SK-N-SH (cell line): ENCODE measurements at regions not wholly inside any gene's neighbourhood (a gene's known extent, or its start where the extent isn't known, plus 50 kb on each side); places are given as distances from the start of the nearest gene placed in this dataset.

Experiments
- CTCF ChIA-PET: fragments of 300-600, 350-600 bp; formaldehyde crosslinking; extraction: SDS; loops from one replicate; lab custom pipeline; 2021; lab: Yijun Ruan, JAX
- POLR2A ChIA-PET: fragments of 350-600 bp; sonication (Branson Sonifier 250); formaldehyde crosslinking; extraction: SDS; loops from one replicate; lab custom pipeline; 2020; ENCODE audit warnings: antibody characterized with exemption, inconsistent platforms; lab: Yijun Ruan, JAX
- DNase-seq: peaks from one replicate; pipeline ENCODE4 v3.0.0; 2012
- H2AFZ ChIP-seq: fragments of 200-600 bp; sonication (generic); 2 replicates; pipeline ENCODE4 v1.8.1; 2016; ENCODE audit warnings: antibody characterized with exemption, mild to moderate bottlenecking, low read depth
- H3F3A ChIP-seq: fragments of 200-600 bp; sonication (generic); replicated peaks from 2 replicates; pipeline ENCODE3; 2016; ENCODE audit warnings: antibody characterized with exemption, mild to moderate bottlenecking; ENCODE audit not compliant: insufficient read depth
- H3K27ac ChIP-seq, 2 experiments: fragments of 200-500 bp in 1 of 2; fragments of 200-600 bp in 1 of 2; sonication (Bioruptor generic) in 1 of 2; sonication (generic), shearing (Covaris generic) in 1 of 2; 2 replicates each; pipeline versions ENCODE4 v1.5.1 to v1.6.1; 2014 to 2016; ENCODE audit warnings: low read depth in 2 of 2, inconsistent platforms in 1 of 2, low read length in 1 of 2, mild to moderate bottlenecking in 1 of 2, mixed read lengths in 1 of 2
- H3K27me3 ChIP-seq: fragments of 200-600 bp; sonication (generic), shearing (Covaris generic); 2 replicates; pipeline ENCODE4 v1.6.1; 2016; ENCODE audit warnings: mixed run types; ENCODE audit not compliant: insufficient read depth
- H3K36me3 ChIP-seq, 2 experiments: fragments of 200-500 bp in 1 of 2; fragments of 200-600 bp in 1 of 2; sonication (Bioruptor generic) in 1 of 2; sonication (generic) in 1 of 2; replicated peaks in 1 of 2; 2 replicates each; pipeline versions ENCODE3 to v1.5.1; 2014 to 2016; ENCODE audit warnings: low read length in 1 of 2, mild to moderate bottlenecking in 1 of 2; ENCODE audit not compliant: insufficient read depth in 2 of 2, control insufficient read depth in 1 of 2
- H3K4me1 ChIP-seq, 2 experiments: fragments of 200-500 bp in 1 of 2; fragments of 200-600 bp in 1 of 2; sonication (Bioruptor generic) in 1 of 2; sonication (generic), shearing (Covaris generic) in 1 of 2; 2 replicates each; pipeline versions ENCODE4 v1.5.1 to v1.6.1; 2014 to 2016; ENCODE audit warnings: low read depth in 1 of 2, low read length in 1 of 2, mixed run types in 1 of 2; ENCODE audit not compliant: insufficient read depth in 2 of 2, control insufficient read depth in 1 of 2
- H3K4me2 ChIP-seq: fragments of 200-600 bp; sonication (generic), shearing (Covaris generic); 2 replicates; pipeline ENCODE4 v1.6.1; 2017; ENCODE audit warnings: mixed run types
- H3K4me3 ChIP-seq, 2 experiments: fragments of 200-500 bp in 1 of 2; fragments of 200-600 bp in 1 of 2; sonication (Bioruptor generic) in 1 of 2; sonication (generic), shearing (Covaris generic) in 1 of 2; 2 replicates each; pipeline versions ENCODE4 v1.5.1 to v1.8.1; 2014 to 2016; ENCODE audit warnings: low read depth in 2 of 2, inconsistent platforms in 1 of 2, low read length in 1 of 2, mild to moderate bottlenecking in 1 of 2, mixed read lengths in 1 of 2, moderate library complexity in 1 of 2
- H3K79me2 ChIP-seq: fragments of 200-600 bp; sonication (generic); 2 replicates; pipeline ENCODE4 v1.8.1; 2017; ENCODE audit warnings: mild to moderate bottlenecking; ENCODE audit not compliant: insufficient read depth
- H3K9ac ChIP-seq: fragments of 200-600 bp; sonication (generic); 2 replicates; pipeline ENCODE4 v1.6.1; 2017; ENCODE audit warnings: mixed run types
- H3K9me2 ChIP-seq: fragments of 200-600 bp; sonication (generic); 2 replicates; pipeline ENCODE4 v1.6.1; 2017; ENCODE audit warnings: mixed run types
- H3K9me3 ChIP-seq: fragments of 200-600 bp; sonication (generic); 2 replicates; pipeline ENCODE4 v1.6.1; 2017; ENCODE audit warnings: mixed run types, mild to moderate bottlenecking, moderate library complexity
- H4K20me1 ChIP-seq: fragments of 200-600 bp; sonication (generic); 2 replicates; pipeline ENCODE4 v1.6.1; 2017; ENCODE audit warnings: mild to moderate bottlenecking, mixed run types; ENCODE audit not compliant: insufficient read depth
- CTCF ChIP-seq: fragments of 200-600 bp; sonication (generic); IDR thresholded peaks from 2 replicates; pipeline ENCODE4 v1.6.1; 2017; ENCODE audit warnings: antibody characterized with exemption, mild to moderate bottlenecking, moderate library complexity
- ELF1 ChIP-seq: IDR thresholded peaks from 2 replicates; pipeline ENCODE4 v1.4.0; 2012
- EP300 ChIP-seq, 2 experiments: IDR thresholded peaks; 2 replicates each; pipeline versions ENCODE4 v1.4.0 to v1.6.1; 2012; ENCODE audit warnings: borderline replicate concordance in 1 of 2, low read depth in 1 of 2, low read length in 1 of 2
- JUND ChIP-seq: IDR thresholded peaks from 2 replicates; pipeline ENCODE4 v1.4.0; 2012
- NFIC ChIP-seq: IDR thresholded peaks from 2 replicates; pipeline ENCODE4 v1.4.0; 2012; ENCODE audit warnings: borderline replicate concordance
- PBX3 ChIP-seq: IDR thresholded peaks from 2 replicates; pipeline ENCODE4; 2012
- RAD21 ChIP-seq: IDR thresholded peaks from 2 replicates; pipeline ENCODE4 v1.6.1; 2012; ENCODE audit warnings: mild to moderate bottlenecking, low read length
- RFX5 ChIP-seq: IDR thresholded peaks from 2 replicates; pipeline ENCODE4 v1.6.1; 2012; ENCODE audit warnings: mild to moderate bottlenecking, improper control_type of control experiment, low read length
- SMC3 ChIP-seq: IDR thresholded peaks from 2 replicates; pipeline ENCODE4 v1.6.1; 2012; ENCODE audit warnings: low read depth, low read length, improper control_type of control experiment
- TAF1 ChIP-seq: IDR thresholded peaks from 2 replicates; pipeline ENCODE4 v1.6.1; 2012; ENCODE audit warnings: low read depth, mild to moderate bottlenecking, low read length, moderate library complexity, borderline replicate concordance
- TCF12 ChIP-seq: IDR thresholded peaks from 2 replicates; pipeline ENCODE4 v1.4.0; 2012
- WGBS: methylation state at CpG from one replicate; pipeline ENCODE4 v1.1.6; 2017; ENCODE audit warnings: low lambda C conversion rate; 5-methylcytosine and 5-hydroxymethylcytosine counted together

- 18% methylated on average over 1 of the region's 1 CpG for WGBS
- Histone ChIP-seq H3K4me1 (peaks cover 0 to 2% of the 10 kb centered on the region in 2 experiments; a peak in 1 of 4 replicates), H3K27me3 (no peaks in the 10 kb centered on the region), H3K36me3 (no peaks in the 10 kb centered on the region), H4K20me1 (no peaks in the 10 kb centered on the region), H3K27ac (no peak overlapping the region), H3K79me2 (no peaks in the 10 kb centered on the region), H3K9ac (no peak overlapping the region), H3K4me3 (no peak overlapping the region), H3K9me3 (no peaks in the 10 kb centered on the region), H2AFZ (no peak overlapping the region), H3K9me2 (no peaks in the 10 kb centered on the region), H3K4me2 (no peak overlapping the region), H3F3A (no peaks in the 10 kb centered on the region)
- no peak for DNase-seq
- CTCF ChIA-PET = no interaction called here
- TF ChIP-seq RFX5 = no peak
- TF ChIP-seq EP300 (IDR thresholded peaks at IDR 0.05; ENCODE audit: borderline replicate concordance in 1 of 2, low read depth in 1 of 2, low read length in 1 of 2) = no peak
- no peak for TF ChIP-seq ELF1
- POLR2A ChIA-PET = no interaction called here
These were observed 106.0 kb downstream of the ADAMTS1 start for GRCh38 chr21:26739189-26739588.

- CTCF ChIA-PET = interaction anchor here (0.9 to 1.5 kb wide), 2 partner anchors 20 to 21 kb away, joined by 4 read pairs; no protein-coding TSS in a partner anchor
These were observed 108.8 kb downstream of the ADAMTS1 start for GRCh38 chr21:26736449-26736848.

GRCh38 chr21:26732432-26733221, 112.6 kb downstream of the ADAMTS1 start:
- Histone ChIP-seq H3K9ac (no peak overlapping the region), H3K27me3 (0 out of 2 replicates have a peak, but pooled peaks cover 4% of the 10 kb centered on the region), H3K79me2 (no peaks in the 10 kb centered on the region), H3F3A (no peaks in the 10 kb centered on the region), H3K9me2 (no peaks in the 10 kb centered on the region), H3K27ac (no peak overlapping the region), H3K9me3 (no peaks in the 10 kb centered on the region), H3K4me3 (no peak overlapping the region; a peak in 1 of 4 replicates), H3K36me3 (no peaks in the 10 kb centered on the region), H3K4me2 (no peak overlapping the region), H2AFZ (no peak overlapping the region), H3K4me1 (peaks cover 0 to 3% of the 10 kb centered on the region in 2 experiments; a peak in 1 of 4 replicates), H4K20me1 (no peaks in the 10 kb centered on the region)
- CTCF ChIA-PET = interaction anchor here (0.6 to 2.1 kb wide), 9 partner anchors 10 to 554 kb away, joined by 3 to 11 read pairs (median 3); no protein-coding TSS in a partner anchor
- 77% methylated on average over 7 of the region's 10 CpGs for WGBS
- TF ChIP-seq CTCF (peak; percentile 64), ELF1 (no peak), TCF12 (no peak), SMC3 (peak; percentile 45), JUND (no peak), RAD21 (peak; percentile 47)
- DNase-seq = peak; percentile 14
- POLR2A ChIA-PET = no interaction called here

More at GRCh38 chr21:26736449-26736848, 108.8 kb downstream of the ADAMTS1 start:
- Histone ChIP-seq H3K27me3 (no peaks in the 10 kb centered on the region), H3K4me3 (no peak overlapping the region), H3K4me1 (peaks cover 0 to 3% of the 10 kb centered on the region in 2 experiments; a peak in 1 of 4 replicates), H3K27ac (no peak overlapping the region), H3F3A (no peaks in the 10 kb centered on the region), H2AFZ (no peak overlapping the region), H4K20me1 (no peaks in the 10 kb centered on the region), H3K9me2 (no peaks in the 10 kb centered on the region), H3K9ac (no peak overlapping the region), H3K4me2 (no peak overlapping the region), H3K9me3 (no peaks in the 10 kb centered on the region), H3K79me2 (no peaks in the 10 kb centered on the region), H3K36me3 (no peaks in the 10 kb centered on the region)
- WGBS = 50% methylated on average over 1 of the region's 1 CpG
- no peak for TF ChIP-seq TAF1
- TF ChIP-seq PBX3 = no peak
- TF ChIP-seq ELF1 = no peak
- TF ChIP-seq NFIC = no peak
- DNase-seq = no peak
- POLR2A ChIA-PET = no interaction called here
